ENCODE measurements at regions not wholly inside any gene's neighbourhood (a gene's known extent, or its start where the extent isn't known, plus 50 kb on each side); places are given as distances from the start of the nearest gene placed in this dataset.

DNA sequence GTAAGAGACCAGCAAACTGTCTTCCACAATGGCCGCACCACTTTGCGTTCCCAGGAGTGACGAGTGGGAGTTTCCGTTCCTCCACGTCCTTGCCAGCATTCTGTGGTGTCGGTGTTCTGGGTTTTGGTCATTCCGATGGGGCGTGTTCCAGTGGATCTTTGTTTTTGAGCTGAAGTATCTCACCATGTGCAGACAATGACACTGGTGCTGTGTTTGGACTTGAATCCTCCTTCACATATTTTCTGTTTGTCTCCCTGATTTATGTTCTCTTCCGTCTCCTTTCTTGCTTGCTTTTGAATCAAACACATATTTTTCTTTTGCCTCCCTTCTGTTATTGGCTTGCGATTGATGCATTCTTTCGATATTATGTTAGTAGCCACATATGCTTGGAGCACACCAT lies 60.8 kb upstream of the IRX4 start:
- no peak for DNase-seq

DNA sequence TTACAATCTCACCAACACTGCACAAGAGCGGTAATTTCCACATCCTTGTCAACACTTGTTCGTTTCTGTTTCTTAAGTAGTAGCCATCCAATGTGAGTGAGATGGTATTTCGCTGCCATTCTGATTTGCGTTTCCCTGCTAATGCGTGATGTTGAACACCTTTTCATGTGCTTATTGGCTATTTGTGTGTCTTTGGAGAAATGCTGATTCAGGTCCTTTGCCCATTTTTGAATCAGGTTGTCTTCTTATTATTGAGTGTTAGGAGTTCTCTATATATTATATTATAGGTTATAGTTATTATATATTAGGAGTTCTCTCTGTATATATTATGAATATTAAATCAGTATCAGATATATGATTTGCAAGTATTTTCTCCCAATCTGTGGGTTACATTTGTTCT lies 59.9 kb upstream of the IRX4 start:
- no peak for DNase-seq

DNA sequence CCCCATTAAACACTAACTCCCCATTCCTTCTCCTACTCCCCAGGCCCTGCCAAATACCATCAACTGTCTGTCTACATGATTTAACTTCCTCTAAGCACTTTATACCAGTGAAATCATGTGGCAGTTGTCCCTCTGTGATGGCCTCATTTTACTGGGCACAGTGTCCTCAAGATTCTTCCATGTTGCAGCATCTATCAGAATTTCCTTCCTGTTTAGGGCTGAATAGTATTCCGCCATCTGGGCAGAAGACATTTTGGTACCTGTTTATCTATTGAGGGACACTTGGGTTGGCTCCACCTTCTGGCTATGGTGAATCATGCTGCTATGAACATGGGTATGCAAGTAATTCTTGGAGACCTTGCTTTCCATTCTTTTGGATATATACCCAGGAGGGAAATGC lies 59.4 kb upstream of the IRX4 start:
- DNase-seq, result no peak

DNA sequence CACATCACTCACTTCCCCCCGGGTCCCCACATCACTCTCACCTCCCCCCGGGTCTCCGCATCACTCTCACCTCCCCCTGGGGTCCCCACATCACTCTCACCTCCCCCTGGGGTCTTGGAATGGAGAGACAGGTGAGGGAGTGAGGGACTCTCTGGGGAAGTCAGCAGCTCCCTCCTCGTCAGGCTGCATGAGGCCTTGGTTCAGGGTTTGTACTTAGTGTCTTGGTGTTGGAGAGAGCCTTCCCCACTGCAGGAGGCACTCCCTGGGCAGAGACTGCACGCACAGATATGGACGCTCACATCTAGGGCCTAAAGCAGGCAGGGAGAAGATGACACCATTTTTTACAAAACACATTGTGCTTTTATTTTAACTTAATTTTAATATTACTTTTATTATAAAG lies 56.5 kb upstream of the IRX4 start:
- no peak for DNase-seq

DNA sequence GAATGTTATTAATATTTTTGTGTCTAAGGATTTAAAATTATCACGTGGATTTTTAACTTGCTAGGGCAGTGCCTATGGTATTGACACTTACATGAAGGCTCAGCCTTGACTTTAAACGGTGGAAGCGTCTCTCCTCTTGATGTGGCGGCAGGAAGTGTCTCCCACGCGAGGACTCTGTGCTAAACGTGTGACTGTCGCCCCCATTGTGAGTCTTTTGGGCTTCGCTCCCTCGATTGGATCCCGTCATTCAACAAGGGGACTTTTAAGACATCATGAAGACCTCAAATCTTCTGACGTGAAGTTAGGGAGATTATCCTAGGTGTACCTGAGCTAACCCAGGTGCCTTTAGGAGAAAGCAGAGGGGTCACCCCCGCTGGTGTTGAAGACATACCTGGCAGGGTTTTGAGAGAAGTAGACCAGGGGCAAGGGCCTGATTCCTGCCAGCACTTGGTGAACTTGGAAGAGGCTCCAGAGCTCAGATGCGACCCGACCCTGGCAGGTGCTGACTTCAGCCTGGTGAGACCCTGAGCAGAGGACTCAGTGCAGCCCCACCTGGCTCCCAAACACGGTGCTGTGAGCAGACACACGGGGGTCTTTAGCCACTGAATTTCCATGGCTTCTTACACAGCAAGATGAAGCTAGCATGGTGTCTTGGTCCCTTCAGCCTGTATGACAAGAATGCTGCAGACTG lies 55.7 kb upstream of the IRX4 start:
- DNase-seq, result no peak

DNA sequence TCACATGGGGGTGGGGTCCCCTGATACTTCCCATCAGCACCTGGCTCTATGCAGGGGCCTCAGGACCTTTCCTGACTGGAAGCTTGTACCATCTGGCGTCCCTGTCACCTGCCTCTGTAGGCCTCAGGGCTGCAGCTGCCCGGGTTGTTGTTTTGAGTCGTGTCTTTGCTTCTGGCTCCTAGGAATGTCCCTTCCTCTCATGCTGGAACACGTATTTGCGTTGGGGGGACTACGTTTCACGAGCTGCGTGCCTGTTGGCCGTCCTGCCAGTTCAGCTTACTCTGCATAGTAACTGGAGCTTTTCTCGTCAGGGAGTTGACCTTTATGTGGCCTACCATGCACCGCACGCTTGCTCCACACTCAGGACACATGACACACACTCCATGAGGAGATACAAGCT lies 54.9 kb upstream of the IRX4 start:
- DNase-seq, result no peak

DNA sequence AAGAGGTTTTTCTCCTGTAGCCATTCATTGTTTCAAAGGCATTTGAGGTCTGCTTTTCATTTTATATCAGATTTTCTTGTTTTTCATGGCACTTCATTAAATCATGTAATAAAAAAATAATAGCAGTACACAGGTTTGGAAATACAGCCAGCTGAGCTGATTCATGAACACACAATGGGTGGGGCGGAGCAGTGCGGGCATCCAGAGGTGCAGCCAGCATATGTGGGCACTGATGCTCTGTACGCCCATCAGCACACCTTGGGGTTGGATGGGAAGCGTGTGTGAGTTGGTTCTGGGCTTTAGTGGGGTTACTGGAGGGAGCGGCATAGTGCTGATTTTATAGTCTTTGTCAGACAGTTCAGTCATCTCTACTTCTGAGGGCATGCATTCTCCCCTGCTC lies 54.2 kb upstream of the IRX4 start:
- DNase-seq, result no peak

DNA sequence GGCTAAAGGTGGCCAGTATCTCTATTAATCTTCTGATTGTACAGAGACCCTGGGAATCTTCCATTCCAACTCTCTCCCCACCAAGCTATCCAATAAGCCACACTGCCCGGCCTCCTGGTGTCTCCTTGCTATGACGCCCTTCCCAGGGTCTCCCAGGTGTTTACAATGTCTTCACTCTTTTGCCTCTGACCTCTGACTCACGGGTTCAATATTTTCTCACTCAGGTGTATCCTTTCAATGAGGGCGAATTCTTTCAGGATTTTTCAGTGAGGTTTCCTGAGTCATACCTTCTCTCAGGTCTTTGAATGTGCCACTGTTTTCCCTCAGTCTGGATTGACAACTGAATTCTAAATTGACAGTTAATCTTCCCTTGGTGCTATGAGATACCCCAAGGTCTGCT lies 53.7 kb upstream of the IRX4 start:
- peak; percentile 67 for DNase-seq

DNA sequence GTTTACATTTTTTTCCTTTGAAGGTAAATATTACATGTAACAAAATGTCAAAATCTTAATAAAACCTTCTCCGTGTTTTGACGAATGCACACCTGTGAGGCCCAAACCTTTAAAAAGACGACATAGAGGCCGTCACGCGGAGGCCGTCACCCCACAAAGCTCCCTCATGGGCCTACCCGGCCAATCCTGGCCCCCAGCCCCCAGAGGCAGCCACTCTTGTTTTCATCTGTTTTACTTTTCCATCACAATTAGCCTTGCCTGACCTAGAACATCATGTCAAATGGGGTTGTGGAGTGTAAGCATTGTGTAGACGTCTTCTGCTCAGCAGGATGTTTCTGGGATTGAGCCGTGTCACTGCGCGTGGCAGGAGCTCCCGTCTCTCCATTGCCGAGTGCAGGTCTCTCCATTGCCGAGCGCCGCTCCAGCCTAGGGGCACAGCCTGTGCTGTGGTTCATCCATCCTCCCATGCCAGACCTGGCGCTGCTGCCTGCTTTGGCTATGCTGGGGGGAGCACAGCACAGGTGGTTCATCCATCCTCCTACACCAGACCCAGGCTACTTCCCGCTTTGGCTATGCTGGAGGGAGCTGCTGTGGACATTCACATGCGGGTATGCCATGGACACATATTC lies 52.2 kb upstream of the IRX4 start:
- DNase-seq, result no peak

DNA sequence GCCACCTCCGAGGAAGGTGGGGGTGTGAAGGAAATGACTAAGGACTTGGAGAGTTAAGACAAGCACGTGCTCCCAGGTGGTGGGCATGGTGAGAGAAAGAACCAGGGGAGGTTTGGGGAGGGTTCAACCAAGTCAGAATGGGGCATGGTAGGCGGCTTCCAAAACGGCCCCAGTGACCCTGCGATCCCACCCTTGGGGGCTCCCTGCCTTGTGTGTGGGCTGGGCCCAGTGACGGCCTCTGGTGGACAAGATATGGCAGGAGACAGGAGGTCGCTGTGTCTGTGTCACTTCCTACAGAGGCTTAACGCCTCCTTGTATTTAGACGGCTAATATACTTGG lies 51.3 kb upstream of the IRX4 start:
- DNase-seq, result no peak

DNA sequence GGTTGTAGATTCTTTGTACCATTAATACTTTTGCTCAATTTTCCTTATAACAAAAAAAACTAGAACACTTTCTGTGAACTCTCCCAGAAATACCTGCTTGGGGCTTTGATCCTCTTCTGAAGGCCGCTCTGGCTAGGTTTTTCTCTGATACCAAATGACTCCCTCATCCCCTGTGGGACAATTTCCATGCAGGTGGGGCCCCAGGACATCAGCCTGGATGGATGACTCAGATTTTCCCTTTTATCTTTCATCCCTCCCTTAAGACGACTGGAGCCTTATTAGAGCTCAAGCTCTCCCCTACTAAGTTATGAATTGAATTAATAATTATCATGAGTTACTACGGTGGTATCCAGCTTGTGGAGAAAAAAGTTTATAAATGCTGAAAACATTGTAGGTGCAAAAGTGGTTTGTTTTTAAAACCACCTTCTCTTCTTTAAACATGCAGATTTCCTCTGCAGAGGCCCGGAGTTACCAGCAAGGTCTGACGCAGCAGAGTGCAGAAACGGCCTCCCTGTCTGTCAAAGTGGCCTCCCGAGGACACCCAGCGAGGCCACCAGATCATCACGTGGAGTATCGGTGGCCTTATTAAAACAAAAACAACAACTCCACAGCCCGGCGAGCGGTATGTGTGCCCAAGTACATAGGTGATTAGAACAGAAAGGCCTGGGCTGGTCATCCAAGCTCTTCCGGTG lies 50.8 kb upstream of the IRX4 start:
- DNase-seq, result no peak
